ENCODE measurements at regions not wholly inside any gene's neighbourhood (a gene's known extent, or its start where the extent isn't known, plus 50 kb on each side); places are given as distances from the start of the nearest gene placed in this dataset.
"Not testable (repeated sequence)": the region's sequence is repeated elsewhere in the genome, so short reads cannot be mapped to it uniquely, and the experiment has no call there.

DNA sequence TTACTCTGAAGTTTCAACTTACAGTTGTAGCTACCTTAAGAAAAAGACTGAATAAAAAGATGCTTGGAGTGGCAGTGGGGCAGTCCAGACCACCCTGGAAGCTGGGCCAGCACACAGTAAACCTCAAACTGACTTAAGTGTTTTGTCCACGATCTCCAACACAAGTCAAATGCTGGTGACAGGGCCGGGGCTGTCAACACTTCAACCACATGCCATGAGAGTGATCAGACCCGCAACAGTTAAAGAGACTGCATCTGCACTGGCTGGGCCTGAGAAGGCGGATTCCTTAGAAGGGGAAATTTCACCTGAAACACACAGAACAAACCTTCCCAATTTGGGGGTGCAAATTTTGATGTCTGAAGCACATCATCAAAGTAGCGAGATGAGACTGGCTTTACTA, 223.5 kb upstream of the CAND1 start:
- Histone ChIP-seq H3K79me2 (peaks cover 22% of the 10 kb centered on the region), H3K4me1 (peaks cover 4% of the 10 kb centered on the region), H3K9ac (no peak overlapping the region), H3K4me3 (ENCODE audit: low read depth, low read length) (no peak overlapping the region), H3K27ac (no peak overlapping the region), H3K4me2 (ENCODE audit: low read length) (no peak overlapping the region), H3K27me3 (ENCODE audit: control insufficient read depth, insufficient read depth, low read length) (no peaks in the 10 kb centered on the region), H2AFZ (peak overlapping the region; percentile 50), H3K36me3 (ENCODE audit: control insufficient read depth, insufficient read depth, low read length) (no peaks in the 10 kb centered on the region), H3K9me3 (ENCODE audit: control insufficient read depth, low read length) (no peaks in the 10 kb centered on the region)
- no peak for TF ChIP-seq CTCF (IDR thresholded peaks at IDR 0.05)

DNA sequence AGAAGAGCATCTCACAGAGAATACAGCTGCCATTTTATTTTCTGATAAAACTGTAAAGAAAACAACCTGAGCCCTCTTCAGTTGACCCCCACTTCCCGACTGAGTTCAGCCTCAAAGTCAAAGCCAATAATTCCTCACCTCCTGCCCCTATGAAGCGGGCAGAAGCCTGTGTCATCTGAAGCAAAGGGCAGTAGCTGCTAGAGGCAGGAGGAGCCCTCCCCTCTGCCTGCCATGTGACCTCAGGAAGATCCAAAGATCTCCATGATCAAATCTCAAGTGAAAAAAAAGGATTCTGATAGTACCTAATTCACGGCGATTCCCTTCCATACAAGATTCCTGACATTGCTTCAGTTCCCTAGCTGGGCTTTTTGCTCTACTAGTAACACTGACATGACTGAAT, 223.1 kb upstream of the CAND1 start:
- no peaks in the 10 kb centered on the region for H3K9me3 ChIP-seq (ENCODE audit: control insufficient read depth, low read length)
- H3K79me2 ChIP-seq = peaks cover 22% of the 10 kb centered on the region
- TF ChIP-seq CTCF (IDR thresholded peaks at IDR 0.05) = no peak
- H3K4me1 ChIP-seq = peaks cover 4% of the 10 kb centered on the region
- no peaks in the 10 kb centered on the region for H3K27me3 ChIP-seq (ENCODE audit: control insufficient read depth, insufficient read depth, low read length)
- no peak overlapping the region for H3K9ac ChIP-seq
- H2AFZ ChIP-seq = peak overlapping the region; percentile 50
- H3K36me3 ChIP-seq (ENCODE audit: control insufficient read depth, insufficient read depth, low read length) = no peaks in the 10 kb centered on the region
- no peak overlapping the region for H3K27ac ChIP-seq
- H3K4me2 ChIP-seq (ENCODE audit: low read length) = no peak overlapping the region
- H3K4me3 ChIP-seq (ENCODE audit: low read depth, low read length) = no peak overlapping the region

DNA sequence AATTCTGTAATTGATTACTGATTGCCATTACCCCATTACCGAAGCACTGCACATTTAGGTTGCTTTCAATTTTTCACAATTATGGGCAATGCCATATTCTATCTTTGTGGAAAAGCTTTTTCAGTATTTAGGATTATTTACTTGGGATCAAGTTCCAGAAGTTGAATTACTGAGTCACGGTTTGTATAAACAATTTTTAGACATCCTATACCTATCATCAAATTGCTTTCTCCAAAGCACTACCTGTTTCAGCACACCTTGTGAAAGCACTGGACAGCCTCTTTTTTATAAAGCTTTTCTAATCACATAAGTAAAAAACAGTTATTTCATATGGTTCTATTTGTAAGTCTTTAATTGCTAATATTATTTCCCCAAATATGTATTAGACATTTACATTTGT, 221.5 kb upstream of the CAND1 start:
- Histone ChIP-seq H3K27ac (no peak overlapping the region), H3K36me3 (ENCODE audit: control insufficient read depth, insufficient read depth, low read length) (no peaks in the 10 kb centered on the region), H2AFZ (no peak overlapping the region), H3K79me2 (peaks cover 20% of the 10 kb centered on the region), H3K27me3 (ENCODE audit: control insufficient read depth, insufficient read depth, low read length) (no peaks in the 10 kb centered on the region), H3K9ac (no peak overlapping the region), H3K4me2 (ENCODE audit: low read length) (no peak overlapping the region), H3K4me1 (peaks cover 4% of the 10 kb centered on the region), H3K9me3 (ENCODE audit: control insufficient read depth, low read length) (no peaks in the 10 kb centered on the region), H3K4me3 (ENCODE audit: low read depth, low read length) (no peak overlapping the region)
- TF ChIP-seq CTCF (IDR thresholded peaks at IDR 0.05) = no peak

GRCh38 chr12:67048371-67048770, 220.8 kb upstream of the CAND1 start:
- no peak for TF ChIP-seq CTCF (IDR thresholded peaks at IDR 0.05)
- H3K9ac ChIP-seq = no peak overlapping the region
- no peak overlapping the region for H2AFZ ChIP-seq

GRCh38 chr12:67049199-67049598, 220.0 kb upstream of the CAND1 start:
- H3K4me1 ChIP-seq; H3K9me3 ChIP-seq (ENCODE audit: control insufficient read depth, low read length); H2AFZ ChIP-seq; H3K27me3 ChIP-seq (ENCODE audit: control insufficient read depth, insufficient read depth, low read length); H3K4me2 ChIP-seq (ENCODE audit: low read length); H3K27ac ChIP-seq; H3K4me3 ChIP-seq (ENCODE audit: low read depth, low read length); H3K36me3 ChIP-seq (ENCODE audit: control insufficient read depth, insufficient read depth, low read length); H3K9ac ChIP-seq: not testable (repeated sequence)
- H3K79me2 ChIP-seq = peaks cover 17% of the 10 kb centered on the region

More at GRCh38 chr12:67048371-67048770, 220.8 kb upstream of the CAND1 start:
- Histone ChIP-seq H3K4me3 (ENCODE audit: low read depth, low read length) (no peak overlapping the region), H3K27me3 (ENCODE audit: control insufficient read depth, insufficient read depth, low read length) (no peaks in the 10 kb centered on the region), H3K79me2 (peaks cover 20% of the 10 kb centered on the region), H3K4me1 (peaks cover 4% of the 10 kb centered on the region), H3K4me2 (ENCODE audit: low read length) (no peak overlapping the region), H3K9me3 (ENCODE audit: control insufficient read depth, low read length) (no peaks in the 10 kb centered on the region), H3K27ac (no peak overlapping the region), H3K36me3 (ENCODE audit: control insufficient read depth, insufficient read depth, low read length) (no peaks in the 10 kb centered on the region)

Measured in parathyroid adenoma (tissue), 2 donors.